Glutamatergic neuron (in vitro differentiated cells): ENCODE measurements at regions not wholly inside any gene's neighbourhood (a gene's known extent, or its start where the extent isn't known, plus 50 kb on each side); places are given as distances from the start of the nearest gene placed in this dataset.

Experiments used
- DNase-seq: peaks from one replicate; pipeline ENCODE4 v3.0.0; 2022
- H3K27ac Mint-ChIP-seq: one replicate; pipeline ENCODE4 v1.8.0; 2020; ENCODE audit warnings: mild to moderate bottlenecking, mixed read lengths, inconsistent platforms; ENCODE audit not compliant: unreplicated experiment
- H3K27me3 Mint-ChIP-seq: one replicate; pipeline ENCODE4 v1.8.0; 2020; ENCODE audit warnings: mild to moderate bottlenecking, moderate library complexity, mixed read lengths, inconsistent platforms; ENCODE audit not compliant: unreplicated experiment
- H3K36me3 Mint-ChIP-seq: one replicate; pipeline ENCODE4 v1.8.0; 2020; ENCODE audit warnings: mild to moderate bottlenecking, mixed read lengths, inconsistent platforms; ENCODE audit not compliant: unreplicated experiment
- H3K4me1 Mint-ChIP-seq: one replicate; pipeline ENCODE4 v1.8.0; 2020; ENCODE audit warnings: mild to moderate bottlenecking, low read depth, mixed read lengths, inconsistent platforms; ENCODE audit not compliant: unreplicated experiment
- H3K4me3 Mint-ChIP-seq: one replicate; pipeline ENCODE4 v1.8.0; 2020; ENCODE audit warnings: mild to moderate bottlenecking, mixed read lengths, inconsistent platforms; ENCODE audit not compliant: unreplicated experiment
- H3K9me3 Mint-ChIP-seq: one replicate; pipeline ENCODE4 v1.8.0; 2020; ENCODE audit warnings: mild to moderate bottlenecking, moderate library complexity, mixed read lengths, inconsistent platforms; ENCODE audit not compliant: unreplicated experiment
- TF ChIP-seq, protein P1 (sequence below): fragments of 200-600 bp; sonication (generic); IDR thresholded peaks from one replicate; pipeline ENCODE4 v1.5.0; 2021; ENCODE audit not compliant: partially characterized antibody, unreplicated experiment

DNA sequence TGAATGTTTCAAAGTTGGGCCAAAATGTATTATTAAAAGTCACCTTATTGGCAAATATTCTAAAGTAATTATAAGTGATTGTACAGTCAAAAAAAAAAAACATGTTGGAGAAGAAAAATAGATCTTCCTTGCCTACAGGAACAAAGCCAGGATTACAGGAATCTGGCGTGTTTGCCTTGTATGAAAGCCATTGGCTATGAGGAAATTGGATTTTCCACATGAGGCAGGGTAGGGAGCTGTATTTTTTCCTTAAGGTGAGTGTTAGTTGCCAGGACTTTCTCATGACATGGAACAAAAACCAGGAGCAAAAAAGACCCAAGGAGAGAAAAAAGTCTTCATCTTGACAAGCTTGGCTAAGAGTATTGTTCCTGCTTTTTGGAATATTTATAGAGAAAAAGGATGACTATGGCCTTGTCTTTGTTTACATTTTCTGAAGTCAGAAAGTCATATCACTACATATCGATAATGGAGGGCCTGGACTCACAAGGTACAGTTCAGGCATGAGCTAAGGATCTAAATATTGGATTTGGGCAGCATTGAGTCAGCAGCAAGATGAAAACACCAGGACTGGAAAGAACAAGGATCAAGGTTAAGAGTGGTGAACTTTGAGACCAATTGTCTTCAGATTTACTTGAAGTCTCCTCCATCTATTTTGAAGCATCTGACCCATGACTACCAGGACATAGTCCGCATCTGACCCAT lies 68.4 kb upstream of the FLRT2 start:
- H3K9me3 Mint-ChIP-seq: peaks cover 2% of the 10 kb centered on the region
- DNase-seq: no peak
- H3K4me3 Mint-ChIP-seq: no peak overlapping the region
- TF ChIP-seq, protein P1, sequence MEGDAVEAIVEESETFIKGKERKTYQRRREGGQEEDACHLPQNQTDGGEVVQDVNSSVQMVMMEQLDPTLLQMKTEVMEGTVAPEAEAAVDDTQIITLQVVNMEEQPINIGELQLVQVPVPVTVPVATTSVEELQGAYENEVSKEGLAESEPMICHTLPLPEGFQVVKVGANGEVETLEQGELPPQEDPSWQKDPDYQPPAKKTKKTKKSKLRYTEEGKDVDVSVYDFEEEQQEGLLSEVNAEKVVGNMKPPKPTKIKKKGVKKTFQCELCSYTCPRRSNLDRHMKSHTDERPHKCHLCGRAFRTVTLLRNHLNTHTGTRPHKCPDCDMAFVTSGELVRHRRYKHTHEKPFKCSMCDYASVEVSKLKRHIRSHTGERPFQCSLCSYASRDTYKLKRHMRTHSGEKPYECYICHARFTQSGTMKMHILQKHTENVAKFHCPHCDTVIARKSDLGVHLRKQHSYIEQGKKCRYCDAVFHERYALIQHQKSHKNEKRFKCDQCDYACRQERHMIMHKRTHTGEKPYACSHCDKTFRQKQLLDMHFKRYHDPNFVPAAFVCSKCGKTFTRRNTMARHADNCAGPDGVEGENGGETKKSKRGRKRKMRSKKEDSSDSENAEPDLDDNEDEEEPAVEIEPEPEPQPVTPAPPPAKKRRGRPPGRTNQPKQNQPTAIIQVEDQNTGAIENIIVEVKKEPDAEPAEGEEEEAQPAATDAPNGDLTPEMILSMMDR: no peak
- H3K36me3 Mint-ChIP-seq: no peaks in the 10 kb centered on the region
- H3K27ac Mint-ChIP-seq: no peak overlapping the region
- H3K27me3 Mint-ChIP-seq: peaks cover 2% of the 10 kb centered on the region
- H3K4me1 Mint-ChIP-seq: no peaks in the 10 kb centered on the region

DNA sequence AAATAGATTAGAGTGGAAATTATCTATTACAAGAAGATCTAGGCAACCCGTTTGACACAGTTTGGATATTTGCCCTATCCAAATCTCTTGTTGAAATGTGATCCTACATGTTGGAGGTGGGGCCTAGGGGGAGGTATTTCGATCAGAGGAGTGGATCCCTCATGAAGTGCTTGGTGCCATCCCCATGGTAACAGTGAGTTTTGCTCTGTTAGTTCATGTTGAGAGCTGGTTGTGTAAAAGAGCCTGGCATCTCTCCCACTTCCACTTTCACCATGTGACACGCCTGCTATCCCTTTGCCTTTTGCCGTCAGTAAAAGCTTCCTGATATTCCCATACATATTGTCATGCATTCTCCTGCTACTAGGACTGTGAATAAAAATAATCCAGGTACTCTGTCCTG lies 66.4 kb upstream of the FLRT2 start:
- TF ChIP-seq, protein P1: no peak
- H3K9me3 Mint-ChIP-seq: peaks cover 5% of the 10 kb centered on the region
- no peaks in the 10 kb centered on the region for H3K36me3 Mint-ChIP-seq

DNA sequence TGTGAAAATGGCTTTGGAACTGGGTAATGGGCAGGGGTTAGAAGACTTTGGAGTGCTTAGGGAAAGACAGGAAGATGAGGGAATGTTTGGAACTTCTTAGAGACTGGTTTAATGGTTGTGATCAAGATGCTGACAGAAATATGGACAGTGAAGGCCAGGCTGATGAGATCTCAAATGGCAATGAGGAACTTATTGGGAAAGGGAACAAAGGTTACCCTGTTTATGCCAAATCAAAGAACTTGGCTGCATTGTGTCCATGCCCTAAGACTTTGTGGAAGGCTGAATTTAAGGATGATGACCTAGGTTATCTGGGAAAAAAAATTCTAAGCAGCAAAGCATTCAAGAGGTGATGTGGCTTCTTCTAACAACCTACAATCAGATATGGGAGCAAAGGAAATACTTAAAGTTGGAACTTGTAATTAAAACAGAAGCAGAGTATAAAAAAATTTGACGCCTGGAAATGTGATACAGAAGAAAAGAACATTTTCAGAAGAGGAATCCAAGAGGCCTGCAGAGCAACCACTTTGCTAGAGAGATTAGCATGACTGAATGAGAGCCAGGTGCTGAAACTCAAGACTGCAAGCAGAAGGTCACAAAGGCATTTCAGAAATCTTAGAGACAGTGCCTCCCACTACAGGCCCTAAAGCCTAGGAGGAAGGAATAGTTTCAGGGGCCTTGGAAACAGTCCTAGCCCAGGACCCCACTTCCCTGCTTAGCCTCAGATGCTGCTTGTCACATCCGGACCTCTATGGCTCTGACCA lies 65.6 kb upstream of the FLRT2 start:
- H3K36me3 Mint-ChIP-seq: no peaks in the 10 kb centered on the region
- no peak overlapping the region for H3K4me3 Mint-ChIP-seq
- no peak for DNase-seq
- no peaks in the 10 kb centered on the region for H3K4me1 Mint-ChIP-seq
- TF ChIP-seq, protein P1: no peak
- peaks cover 4% of the 10 kb centered on the region for H3K27me3 Mint-ChIP-seq
- peaks cover 5% of the 10 kb centered on the region for H3K9me3 Mint-ChIP-seq
- no peak overlapping the region for H3K27ac Mint-ChIP-seq

More for the DNA sequence above, 66.4 kb upstream of the FLRT2 start:
- no peaks in the 10 kb centered on the region for H3K4me1 Mint-ChIP-seq
- H3K4me3 Mint-ChIP-seq: no peak overlapping the region
- H3K27ac Mint-ChIP-seq: no peak overlapping the region
- peaks cover 4% of the 10 kb centered on the region for H3K27me3 Mint-ChIP-seq
- no peak for DNase-seq

DNA sequence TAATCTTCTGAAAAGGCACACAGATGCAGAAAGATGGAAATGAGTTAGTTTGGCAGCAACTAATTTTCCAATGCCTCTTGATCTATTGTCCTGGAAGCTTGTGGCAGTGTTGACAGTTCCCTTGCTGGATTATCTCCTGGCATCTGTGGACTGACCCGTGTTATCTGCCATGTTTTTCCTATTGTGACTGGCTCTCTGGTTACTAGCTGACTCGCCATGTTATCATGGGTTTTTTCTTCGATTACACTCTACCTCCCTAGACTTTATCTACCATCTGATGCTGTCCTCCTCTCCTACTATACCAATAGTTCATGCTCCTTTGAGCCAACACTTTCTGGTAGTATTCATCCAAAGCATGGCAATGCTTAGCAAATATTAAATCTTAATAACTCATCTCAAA lies 63.3 kb upstream of the FLRT2 start:
- Mint-ChIP-seq H3K36me3 (no peaks in the 10 kb centered on the region), H3K27ac (no peak overlapping the region), H3K4me3 (no peak overlapping the region), H3K4me1 (peaks cover 3% of the 10 kb centered on the region), H3K27me3 (peaks cover 2% of the 10 kb centered on the region), H3K9me3 (peaks cover 3% of the 10 kb centered on the region)
- TF ChIP-seq, protein P1: no peak
- no peak for DNase-seq

DNA sequence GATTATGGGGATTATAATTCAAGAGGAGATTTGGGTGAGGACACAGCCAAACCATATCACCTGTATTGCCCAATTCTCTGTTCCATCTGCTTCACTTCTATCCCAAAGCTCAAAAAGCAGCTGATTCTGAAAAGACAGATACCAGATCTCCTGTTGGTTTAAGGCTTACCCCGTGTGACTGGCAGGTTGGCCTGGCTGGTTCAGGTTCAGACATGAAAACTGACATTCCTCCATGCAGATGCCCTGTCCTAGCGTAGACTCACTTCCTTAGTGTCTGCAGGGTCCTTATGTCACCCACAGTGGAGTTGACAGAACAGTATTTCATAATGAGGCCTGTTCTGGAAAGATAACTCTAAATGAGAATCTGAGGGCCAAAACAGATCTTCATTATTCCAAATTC lies 61.1 kb upstream of the FLRT2 start:
- TF ChIP-seq, protein P1: no peak
- Mint-ChIP-seq H3K27ac (no peak overlapping the region), H3K4me1 (peaks cover 6% of the 10 kb centered on the region), H3K4me3 (no peak overlapping the region), H3K27me3 (peaks cover 2% of the 10 kb centered on the region), H3K36me3 (no peaks in the 10 kb centered on the region), H3K9me3 (peaks cover 3% of the 10 kb centered on the region)
- no peak for DNase-seq
